ENCODE measurements at regions not wholly inside any gene's neighbourhood (a gene's known extent, or its start where the extent isn't known, plus 50 kb on each side); places are given as distances from the start of the nearest gene placed in this dataset.

GRCh38 chr1:87961992-87962391, 633.3 kb downstream of the LMO4 start:
- TF ChIP-seq ARNTL (CRISPR knock-in tag; IDR thresholded peaks at IDR 0.05; ENCODE audit: borderline replicate concordance, low read depth) (no peak), ESRRG (CRISPR knock-in tag; IDR thresholded peaks at IDR 0.05) (no peak), PATZ1 (CRISPR knock-in tag; IDR thresholded peaks at IDR 0.05; ENCODE audit: borderline replicate concordance) (no peak), CSDC2 (CRISPR knock-in tag; IDR thresholded peaks at IDR 0.05) (no peak), ZFP3 (CRISPR knock-in tag; IDR thresholded peaks at IDR 0.05) (no peak), BACH2 (CRISPR knock-in tag; IDR thresholded peaks at IDR 0.05; ENCODE audit: borderline replicate concordance) (no peak), CREB5 (CRISPR knock-in tag; IDR thresholded peaks at IDR 0.05; ENCODE audit: low read depth) (no peak), ZNF565 (CRISPR knock-in tag; conservative IDR thresholded peaks at IDR 0.05; ENCODE audit: low read depth) (no peak)
